GM23248 (cell line): ENCODE measurements at regions not wholly inside any gene's neighbourhood (a gene's known extent, or its start where the extent isn't known, plus 50 kb on each side); places are given as distances from the start of the nearest gene placed in this dataset.

Experiments
- DNase-seq: peaks from one replicate; pipeline ENCODE4 v3.0.0-alpha.2; 2015
- H2AFZ ChIP-seq: fragments of 200-600 bp; sonication (generic); 2 replicates; pipeline ENCODE4 v1.6.1; 2016; ENCODE audit warnings: antibody characterized with exemption
- H3F3A ChIP-seq: fragments of 200-600 bp; sonication (generic); 2 replicates; pipeline ENCODE4 v1.6.1; 2016; ENCODE audit warnings: mild to moderate bottlenecking, antibody characterized with exemption, mixed run types; ENCODE audit not compliant: insufficient read depth
- H3K27ac ChIP-seq: fragments of 200-600 bp; sonication (generic); 2 replicates; pipeline ENCODE4 v1.5.1; 2016; ENCODE audit warnings: mild to moderate bottlenecking
- H3K27me3 ChIP-seq: fragments of 200-600 bp; sonication (generic); replicated peaks from 2 replicates; pipeline ENCODE4 v1.6.1; 2016; ENCODE audit warnings: mild to moderate bottlenecking; ENCODE audit not compliant: insufficient read depth
- H3K36me3 ChIP-seq: fragments of 200-600 bp; sonication (generic); 2 replicates; pipeline ENCODE4 v1.6.1; 2016; ENCODE audit warnings: low read depth, mild to moderate bottlenecking
- H3K4me1 ChIP-seq: fragments of 200-600 bp; sonication (generic); 2 replicates; pipeline ENCODE4 v1.6.1; 2016; ENCODE audit warnings: mild to moderate bottlenecking; ENCODE audit not compliant: insufficient read depth
- H3K4me2 ChIP-seq: fragments of 200-600 bp; sonication (generic); one replicate; pipeline ENCODE4 v1.6.1; 2016; ENCODE audit warnings: mild to moderate bottlenecking; ENCODE audit not compliant: unreplicated experiment
- H3K4me3 ChIP-seq: fragments of 200-600 bp; sonication (generic); 2 replicates; pipeline ENCODE4 v1.5.1; 2016; ENCODE audit warnings: mild to moderate bottlenecking
- H3K79me2 ChIP-seq: fragments of 200-600 bp; sonication (generic); 2 replicates; pipeline ENCODE4 v1.6.1; 2016; ENCODE audit warnings: mild to moderate bottlenecking; ENCODE audit not compliant: insufficient read depth
- H3K9ac ChIP-seq: fragments of 200-600 bp; sonication (generic); 2 replicates; pipeline ENCODE4 v1.6.1; 2016; ENCODE audit warnings: mild to moderate bottlenecking
- H3K9me2 ChIP-seq: fragments of 200-600 bp; sonication (generic); 2 replicates; pipeline ENCODE4 v1.6.1; 2016; ENCODE audit warnings: mixed run types, mild to moderate bottlenecking, moderate library complexity; ENCODE audit not compliant: insufficient read depth
- H3K9me3 ChIP-seq: fragments of 200-600 bp; sonication (generic); one replicate; pipeline ENCODE4 v1.6.1; 2017; ENCODE audit warnings: low read depth
- H4K20me1 ChIP-seq: fragments of 200-600 bp; sonication (generic); 2 replicates; pipeline ENCODE4 v1.6.0; 2016; ENCODE audit not compliant: insufficient read depth
- EZH2 ChIP-seq: fragments of 200-600 bp; sonication (generic); IDR thresholded peaks from 2 replicates; pipeline ENCODE4 v1.6.1; 2018; ENCODE audit warnings: antibody characterized with exemption, mild to moderate bottlenecking; ENCODE audit not compliant: insufficient read depth, poor library complexity, severe bottlenecking
- EZH2phosphoT487 ChIP-seq: fragments of 200-600 bp; sonication (generic); IDR thresholded peaks from 2 replicates; pipeline ENCODE4 v1.6.1; 2018; ENCODE audit warnings: antibody characterized with exemption, moderate library complexity, mild to moderate bottlenecking, low read depth; ENCODE audit not compliant: insufficient read depth
- WGBS, 2 experiments: methylation state at CpG; one replicate each; pipeline ENCODE4 v1.1.6; 2015 to 2017; ENCODE audit warnings: low lambda C conversion rate in 2 of 2, low coverage in 1 of 2; ENCODE audit errors: missing lambda C conversion rate in 2 of 2; 5-methylcytosine and 5-hydroxymethylcytosine counted together
- in situ Hi-C: fragments of 300-500 bp; cut with MboI; formaldehyde crosslinking; loops from 2 replicates; pipeline ENCODE4 v1.15.0; 2020

GRCh38 chr16:51009359-51009758 lies 141.7 kb downstream of the SALL1 start:
- no peaks in the 10 kb centered on the region for H3K9me2 ChIP-seq
- no peak overlapping the region for H3K4me2 ChIP-seq
- no peaks in the 10 kb centered on the region for H4K20me1 ChIP-seq
- H3K4me3 ChIP-seq = no peak overlapping the region
- no peak overlapping the region for H2AFZ ChIP-seq
- 41 to 43% methylated on average over 3 of the region's 3 CpGs for whole genome bisulfite sequencing, 2 experiments
- no peaks in the 10 kb centered on the region for H3K4me1 ChIP-seq
- no peak for DNase-seq
- H3K36me3 ChIP-seq = no peaks in the 10 kb centered on the region
- H3F3A ChIP-seq = no peaks in the 10 kb centered on the region
- H3K9me3 ChIP-seq = no peaks in the 10 kb centered on the region
- TF ChIP-seq EZH2phosphoT487 (no peak), EZH2 (no peak)
- no peak overlapping the region for H3K9ac ChIP-seq
- H3K27ac ChIP-seq = no peak overlapping the region
- no peaks in the 10 kb centered on the region for H3K79me2 ChIP-seq
- in situ Hi-C loops = no loop called here
- H3K27me3 ChIP-seq = no peaks in the 10 kb centered on the region

- Histone ChIP-seq H3F3A (no peaks in the 10 kb centered on the region), H3K9me3 (no peaks in the 10 kb centered on the region), H3K36me3 (no peaks in the 10 kb centered on the region), H3K27me3 (no peaks in the 10 kb centered on the region), H3K4me3 (no peak overlapping the region), H3K4me2 (no peak overlapping the region), H2AFZ (no peak overlapping the region), H3K9ac (no peak overlapping the region), H3K4me1 (no peaks in the 10 kb centered on the region), H4K20me1 (no peaks in the 10 kb centered on the region), H3K27ac (no peak overlapping the region), H3K79me2 (no peaks in the 10 kb centered on the region), H3K9me2 (no peaks in the 10 kb centered on the region)
- no peak for DNase-seq
- 32 to 37% methylated on average over 6 of the region's 6 CpGs for WGBS, 2 experiments
- in situ Hi-C loops = no loop called here
- TF ChIP-seq EZH2phosphoT487 (no peak), EZH2 (no peak)
Observed at GRCh38 chr16:51008607-51009006, 142.5 kb downstream of the SALL1 start.

GRCh38 chr16:51008037-51008436 lies 143.0 kb downstream of the SALL1 start:
- Histone ChIP-seq H3K9ac (no peak overlapping the region), H3K27me3 (no peaks in the 10 kb centered on the region), H3K4me3 (no peak overlapping the region), H4K20me1 (no peaks in the 10 kb centered on the region), H2AFZ (no peak overlapping the region), H3K36me3 (no peaks in the 10 kb centered on the region), H3K9me2 (no peaks in the 10 kb centered on the region), H3K4me2 (no peak overlapping the region), H3F3A (no peaks in the 10 kb centered on the region), H3K27ac (no peak overlapping the region), H3K9me3 (no peaks in the 10 kb centered on the region), H3K4me1 (no peaks in the 10 kb centered on the region), H3K79me2 (no peaks in the 10 kb centered on the region)
- in situ Hi-C loops = no loop called here
- no peak for DNase-seq
- 0 to 13% methylated on average over 1 of the region's 1 CpG for WGBS, 2 experiments
- TF ChIP-seq EZH2 (no peak), EZH2phosphoT487 (no peak)

GRCh38 chr16:51003850-51004566 lies 147.1 kb downstream of the SALL1 start:
- Histone ChIP-seq H3K9me3 (no peaks in the 10 kb centered on the region), H3K4me2 (no peak overlapping the region), H4K20me1 (no peaks in the 10 kb centered on the region), H3K36me3 (no peaks in the 10 kb centered on the region), H3K27ac (no peak overlapping the region), H3K27me3 (no peaks in the 10 kb centered on the region), H3F3A (no peaks in the 10 kb centered on the region), H3K79me2 (no peaks in the 10 kb centered on the region), H3K9ac (no peak overlapping the region), H3K4me3 (no peak overlapping the region), H3K9me2 (no peaks in the 10 kb centered on the region), H2AFZ (no peak overlapping the region), H3K4me1 (no peaks in the 10 kb centered on the region)
- in situ Hi-C loops = no loop called here
- no peak for DNase-seq
- WGBS, 2 experiments = 35 to 43% methylated on average over 5 of the region's 5 CpGs
- TF ChIP-seq EZH2 (no peak), EZH2phosphoT487 (no peak)
